Activated CD8-positive, alpha-beta memory T cell treated with anti-CD3 and anti-CD28 coated beads, Interleukin-2, amount 50 U/mL, for 48 hours (primary cell): ENCODE measurements at regions not wholly inside any gene's neighbourhood (a gene's known extent, or its start where the extent isn't known, plus 50 kb on each side); places are given as distances from the start of the nearest gene placed in this dataset.
"Not testable (repeated sequence)": the region's sequence is repeated elsewhere in the genome, so short reads cannot be mapped to it uniquely, and the experiment has no call there.

Experiments
- DNase-seq: peaks from one replicate; pipeline ENCODE4 v3.0.0-alpha.2; 2020

- DNase-seq, result no peak
Observed at GRCh38 chr6:97459535-97459934, 176.5 kb upstream of the MMS22L start.

- DNase-seq, result no peak
Observed at GRCh38 chr6:97459986-97460385, 177.0 kb upstream of the MMS22L start.

- no peak for DNase-seq
Observed at GRCh38 chr6:97460394-97461080, 177.5 kb upstream of the MMS22L start.

GRCh38 chr6:97461218-97461617, 178.2 kb upstream of the MMS22L start:
- no peak for DNase-seq

- no peak for DNase-seq
Observed at GRCh38 chr6:97462031-97462430, 179.0 kb upstream of the MMS22L start.

- no peak for DNase-seq
Observed at GRCh38 chr6:97462938-97463598, 180.1 kb upstream of the MMS22L start.

- no peak for DNase-seq
Observed at GRCh38 chr6:97465877-97466561, 183.0 kb upstream of the MMS22L start.

- DNase-seq, result no peak
Observed at GRCh38 chr6:97468981-97469380, 186.0 kb upstream of the MMS22L start.

GRCh38 chr6:97469451-97469850, 186.4 kb upstream of the MMS22L start:
- no peak for DNase-seq

- no peak for DNase-seq
Observed at GRCh38 chr6:97470322-97470721, 187.3 kb upstream of the MMS22L start.

GRCh38 chr6:97473979-97474378, 191.0 kb upstream of the MMS22L start:
- DNase-seq, result no peak

GRCh38 chr6:97497713-97498331, 214.8 kb upstream of the MMS22L start:
- DNase-seq, result peak; percentile 62

GRCh38 chr6:97501853-97502252, 218.8 kb upstream of the MMS22L start:
- no peak for DNase-seq

- no peak for DNase-seq
Observed at GRCh38 chr6:97508646-97509045, 225.6 kb upstream of the MMS22L start.

GRCh38 chr6:97513260-97513659, 230.2 kb upstream of the MMS22L start:
- DNase-seq, result not testable (repeated sequence)

GRCh38 chr6:97524811-97525210, 241.8 kb upstream of the MMS22L start:
- DNase-seq, result no peak

GRCh38 chr6:97535800-97536199, 252.8 kb upstream of the MMS22L start:
- DNase-seq, result no peak

- DNase-seq, result no peak
Observed at GRCh38 chr6:97548354-97548753, 265.3 kb upstream of the MMS22L start.

- DNase-seq, result no peak
Observed at GRCh38 chr6:97557355-97557754, 274.3 kb upstream of the MMS22L start.

GRCh38 chr6:97563529-97563928, 280.5 kb upstream of the MMS22L start:
- no peak for DNase-seq

- DNase-seq, result no peak
Observed at GRCh38 chr6:97572943-97573342, 289.9 kb upstream of the MMS22L start.

- DNase-seq, result no peak
Observed at GRCh38 chr6:97586344-97586743, 303.3 kb upstream of the MMS22L start.

- DNase-seq, result no peak
Observed at GRCh38 chr6:97591955-97592354, 308.9 kb upstream of the MMS22L start.

- DNase-seq, result no peak
Observed at GRCh38 chr6:97594844-97595243, 311.8 kb upstream of the MMS22L start.
